Transverse colon (tissue), 4 donors: ENCODE measurements at regions not wholly inside any gene's neighbourhood (a gene's known extent, or its start where the extent isn't known, plus 50 kb on each side); places are given as distances from the start of the nearest gene placed in this dataset.

Experiments used
- EP300 ChIP-seq: sonication (generic); formaldehyde crosslinking; IDR thresholded peaks from one replicate; pipeline ENCODE4 v1.6.1; 2017; ENCODE audit warnings: antibody characterized with exemption, low read depth
- POLR2A ChIP-seq: fragments of 450-650 bp; IDR thresholded peaks from one replicate; pipeline ENCODE4 v1.6.1; 2016; ENCODE audit warnings: antibody characterized with exemption, mild to moderate bottlenecking, moderate library complexity
- POLR2AphosphoS5 ChIP-seq, 3 donors: sonication (generic); formaldehyde crosslinking; IDR thresholded peaks; one replicate each; pipeline ENCODE4 v1.6.1; 2016; ENCODE audit warnings: antibody characterized with exemption in 3 of 3
- TF ChIP-seq, protein P1 (sequence below), 5 experiments: fragments of 200-600 bp in 3 of 5; fragments of 450-650 bp in 2 of 5; sonication (generic) in 3 of 5; IDR thresholded peaks; 1 replicate in 2 of 5; 2 replicates in 3 of 5; pipeline ENCODE4 v1.5.1; 2016 to 2017; ENCODE audit warnings: antibody characterized with exemption in 5 of 5, inconsistent platforms in 3 of 5, mild to moderate bottlenecking in 2 of 5, moderate library complexity in 1 of 5

DNA sequence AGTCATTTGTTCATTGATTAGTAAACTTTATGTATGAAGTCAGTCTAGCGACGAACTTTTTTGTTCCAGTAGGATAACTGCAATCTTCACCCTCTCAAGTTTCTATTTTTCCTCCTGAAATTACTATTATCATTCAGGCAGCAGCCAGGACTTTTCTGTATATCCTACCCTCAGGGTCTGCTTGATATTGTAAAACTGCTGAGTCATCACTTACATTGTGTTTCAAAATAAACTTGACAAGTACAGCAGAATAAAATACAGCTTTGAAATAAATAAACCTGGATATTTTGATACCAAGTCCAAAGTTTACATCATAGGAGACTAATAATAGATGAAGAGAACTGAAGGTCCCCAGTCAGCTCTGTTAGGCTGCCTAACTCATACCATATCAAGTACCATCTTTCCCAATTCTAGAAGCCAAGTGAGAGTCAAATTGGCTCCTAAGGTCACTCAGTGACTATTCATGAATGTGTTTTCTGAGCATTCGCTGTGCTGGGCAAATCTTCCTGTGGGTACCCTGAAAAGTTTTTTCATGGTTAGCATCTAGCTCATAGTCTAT, 234.6 kb downstream of the PARP8 start:
- TF ChIP-seq POLR2A (no peak), POLR2AphosphoS5 (IDR thresholded peaks at IDR 0.05) (no peak), EP300 (no peak)
- TF ChIP-seq, protein P1, sequence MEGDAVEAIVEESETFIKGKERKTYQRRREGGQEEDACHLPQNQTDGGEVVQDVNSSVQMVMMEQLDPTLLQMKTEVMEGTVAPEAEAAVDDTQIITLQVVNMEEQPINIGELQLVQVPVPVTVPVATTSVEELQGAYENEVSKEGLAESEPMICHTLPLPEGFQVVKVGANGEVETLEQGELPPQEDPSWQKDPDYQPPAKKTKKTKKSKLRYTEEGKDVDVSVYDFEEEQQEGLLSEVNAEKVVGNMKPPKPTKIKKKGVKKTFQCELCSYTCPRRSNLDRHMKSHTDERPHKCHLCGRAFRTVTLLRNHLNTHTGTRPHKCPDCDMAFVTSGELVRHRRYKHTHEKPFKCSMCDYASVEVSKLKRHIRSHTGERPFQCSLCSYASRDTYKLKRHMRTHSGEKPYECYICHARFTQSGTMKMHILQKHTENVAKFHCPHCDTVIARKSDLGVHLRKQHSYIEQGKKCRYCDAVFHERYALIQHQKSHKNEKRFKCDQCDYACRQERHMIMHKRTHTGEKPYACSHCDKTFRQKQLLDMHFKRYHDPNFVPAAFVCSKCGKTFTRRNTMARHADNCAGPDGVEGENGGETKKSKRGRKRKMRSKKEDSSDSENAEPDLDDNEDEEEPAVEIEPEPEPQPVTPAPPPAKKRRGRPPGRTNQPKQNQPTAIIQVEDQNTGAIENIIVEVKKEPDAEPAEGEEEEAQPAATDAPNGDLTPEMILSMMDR (IDR thresholded peaks at IDR 0.05), result no peak
